K562 (cell line): ENCODE measurements at regions not wholly inside any gene's neighbourhood (a gene's known extent, or its start where the extent isn't known, plus 50 kb on each side); places are given as distances from the start of the nearest gene placed in this dataset.

Experiments
- ATAC-seq: fragments of 200-7000 bp; cut with Tn5 transposase; 3 replicates; pipeline ENCODE4 v1.9.1; 2020; ENCODE audit warnings: moderate library complexity
- BruUV-seq: library from RNA; stranded (reverse); fragments of 400-500 nt; replicated peaks from 2 replicates; lab custom pipeline; 2021; lab: Mats Ljungman, UMichigan
- CTCF ChIA-PET: fragments of 300-600 bp; formaldehyde crosslinking; extraction: SDS; loops from one replicate; lab custom pipeline; 2021; ENCODE audit warnings: low intra/inter-chr PET ratio; lab: Yijun Ruan, JAX
- POLR2A ChIA-PET: fragments of 300-600, 350-650 bp; sonication (Branson Sonifier 250); formaldehyde crosslinking; extraction: SDS; loops from one replicate; lab custom pipeline; 2021; ENCODE audit warnings: antibody characterized with exemption, inconsistent platforms; lab: Yijun Ruan, JAX
- DNase-seq, 4 experiments: peaks; one replicate each; pipeline versions ENCODE4 v3.0.0 to v3.0.0-alpha.2; 2011 to 2018; ENCODE audit warnings: low spot score in 3 of 4, mixed read lengths in 3 of 4; ENCODE audit errors: extremely low read depth in 1 of 4
- FAIRE-seq: peaks from 2 replicates; lab custom pipeline; 2011; peaks lifted over from hg19 to GRCh38; lab: Jason Lieb, UNC
- H2AFZ ChIP-seq: 2 replicates; pipeline ENCODE4 v1.6.0; 2011; ENCODE audit warnings: low read depth, low read length, control low read depth, inconsistent platforms
- H3K27ac ChIP-seq: fragments of 200-600 bp; 3 replicates; pipeline ENCODE4 v1.8.0; 2011; ENCODE audit warnings: low read depth, mild to moderate bottlenecking, control low read depth, inconsistent platforms, low read length, moderate library complexity, mixed read lengths; ENCODE audit errors: extremely low read depth
- H3K27me3 ChIP-seq, 2 experiments: fragments of 300-600 bp in 1 of 2; 2 replicates in 1 of 2; 3 replicates in 1 of 2; pipeline versions ENCODE4 v1.6.0 to v1.8.0; 2011; ENCODE audit warnings: inconsistent platforms in 2 of 2, low read length in 2 of 2, mild to moderate bottlenecking in 1 of 2, mixed read lengths in 1 of 2, moderate library complexity in 1 of 2; ENCODE audit not compliant: control insufficient read depth in 2 of 2, insufficient read depth in 2 of 2
- H3K36me3 ChIP-seq: fragments of 300-600 bp; 3 replicates; pipeline ENCODE4 v1.8.0; 2011; ENCODE audit warnings: mild to moderate bottlenecking, low read length, inconsistent platforms; ENCODE audit not compliant: control insufficient read depth, insufficient read depth
- H3K4me1 ChIP-seq, 2 experiments: fragments of 200-600 bp in 1 of 2; replicated peaks in 1 of 2; 2 replicates in 1 of 2; 3 replicates in 1 of 2; pipeline versions ENCODE4 v1.5.1 to v1.8.0; 2011; ENCODE audit warnings: inconsistent platforms in 2 of 2, low read length in 2 of 2, mild to moderate bottlenecking in 1 of 2, mixed read lengths in 1 of 2, moderate library complexity in 1 of 2; ENCODE audit not compliant: control insufficient read depth in 2 of 2, insufficient read depth in 2 of 2
- H3K4me2 ChIP-seq: 2 replicates; pipeline ENCODE4 v1.6.1; 2011; ENCODE audit warnings: low read length, control low read depth, inconsistent platforms, mixed read lengths; ENCODE audit not compliant: insufficient read depth
- H3K4me3 ChIP-seq: fragments of 200-600 bp; sonication (generic), shearing (Covaris generic); 2 replicates; pipeline ENCODE4 v1.5.1; 2016; ENCODE audit warnings: control low read depth, inconsistent platforms
- H3K79me2 ChIP-seq: fragments of 200-600 bp; 3 replicates; pipeline ENCODE4 v1.8.0; 2011; ENCODE audit warnings: low read length, inconsistent platforms; ENCODE audit not compliant: control insufficient read depth, insufficient read depth
- H3K9ac ChIP-seq, 2 experiments: 2 replicates each; pipeline versions ENCODE4 v1.6.0 to v1.6.1; 2011; ENCODE audit warnings: low read depth in 2 of 2, low read length in 2 of 2, control low read depth in 1 of 2, inconsistent platforms in 1 of 2, mild to moderate bottlenecking in 1 of 2, mixed read lengths in 1 of 2; ENCODE audit not compliant: insufficient read depth in 1 of 2
- H3K9me1 ChIP-seq: one replicate; pipeline ENCODE4 v1.6.0; 2011; ENCODE audit warnings: inconsistent platforms, mild to moderate bottlenecking, low read length, moderate library complexity; ENCODE audit not compliant: control insufficient read depth, insufficient read depth
- H3K9me3 ChIP-seq: replicated peaks from 2 replicates; pipeline ENCODE4 v1.5.1; 2011; ENCODE audit warnings: low read depth, low read length, inconsistent platforms; ENCODE audit not compliant: control insufficient read depth, insufficient read depth
- H4K20me1 ChIP-seq: replicated peaks from 2 replicates; pipeline ENCODE4 v1.6.1; 2011; ENCODE audit warnings: low read length, inconsistent platforms, mixed read lengths; ENCODE audit not compliant: control insufficient read depth, insufficient read depth
- FOXK2 ChIP-seq, 2 experiments: fragments of 450-650 bp; IDR thresholded peaks in 1 of 2; conservative IDR thresholded peaks in 1 of 2; 2 replicates each; pipeline ENCODE4 v1.6.1; 2016; ENCODE audit warnings: low read depth in 2 of 2, mild to moderate bottlenecking in 1 of 2
- KAT2B ChIP-seq: IDR thresholded peaks from one replicate; pipeline ENCODE4 v1.6.1; 2012; ENCODE audit warnings: low read depth, mild to moderate bottlenecking, control low read depth, inconsistent platforms, low read length, moderate library complexity
- KAT8 ChIP-seq: fragments of 450-650 bp; IDR thresholded peaks from 2 replicates; pipeline ENCODE4 v1.6.1; 2016; ENCODE audit warnings: low read depth, mild to moderate bottlenecking
- LARP7 ChIP-seq: fragments of 450-650 bp; IDR thresholded peaks from 2 replicates; pipeline ENCODE4 v1.6.1; 2016
- NFRKB ChIP-seq: fragments of 450-650 bp; IDR thresholded peaks from 2 replicates; pipeline ENCODE4 v1.6.1; 2016; ENCODE audit warnings: low read depth
- XRCC5 ChIP-seq: fragments of 200-400 bp; formaldehyde crosslinking; IDR thresholded peaks from 2 replicates; pipeline ENCODE4 v1.6.1; 2017; ENCODE audit warnings: low read depth, mild to moderate bottlenecking, low read length
- ZNF282 ChIP-seq: sonication (generic); formaldehyde crosslinking; IDR thresholded peaks from 2 replicates; pipeline ENCODE4 v1.8.1; 2023; ENCODE audit warnings: missing genetic modification reagents
- ZNF347 ChIP-seq: fragments of 450-650 bp; formaldehyde crosslinking; IDR thresholded peaks from 2 replicates; pipeline ENCODE4 v1.4.0; 2020; ENCODE audit warnings: low read depth, mild to moderate bottlenecking, moderate library complexity
- WGBS: fragments of 100-300 bp; shearing (Covaris generic); methylation state at CpG from one replicate; pipeline ENCODE4 v1.1.6; 2016; ENCODE audit warnings: low coverage, mixed read lengths; ENCODE audit not compliant: insufficient coverage; ENCODE audit errors: missing lambda C conversion rate; 5-methylcytosine and 5-hydroxymethylcytosine counted together
- in situ Hi-C: fragments of 300-500 bp; cut with MboI; formaldehyde crosslinking; loops from 4 replicates; pipeline ENCODE4 v1.15.0; 2018; ENCODE audit warnings: inconsistent platforms, mixed read lengths
- intact Hi-C: fragments of 100-400 bp; cut with micrococcal nuclease; formaldehyde crosslinking; loops from 2 replicates; pipeline ENCODE4 v1.14.2; 2022
- TF ChIP-seq, protein P1 (sequence below): sonication (generic); formaldehyde crosslinking; IDR thresholded peaks from 2 replicates; pipeline ENCODE4 v1.8.0; 2022; ENCODE audit warnings: mild to moderate bottlenecking, missing genetic modification reagents, borderline replicate concordance

DNA sequence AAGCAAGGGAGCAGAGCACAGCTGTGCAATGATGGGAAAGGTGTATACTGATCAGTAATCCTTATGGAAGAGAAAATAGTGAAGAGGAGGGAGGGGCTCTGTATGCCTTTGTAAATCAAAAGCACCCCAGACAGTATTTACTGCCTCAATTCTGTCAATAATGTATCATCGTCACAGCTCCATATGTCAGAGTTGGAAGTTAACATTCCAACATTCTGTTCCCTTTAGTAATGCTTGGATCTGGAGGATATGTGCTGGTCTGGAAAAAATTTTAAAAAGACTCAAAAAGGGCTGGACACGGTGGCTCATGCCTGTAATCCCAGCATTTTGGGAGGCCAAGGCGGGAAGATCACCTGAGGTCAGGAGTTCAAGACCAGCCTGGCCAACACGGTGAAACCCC, 310.4 kb downstream of the ACTL7B start:
- 7% methylated on average over 4 of the region's 4 CpGs for WGBS
- TF ChIP-seq ZNF347 (CRISPR knock-in tag), result no peak
- no peak for TF ChIP-seq KAT2B
- TF ChIP-seq KAT8, result no peak
- H3K27ac ChIP-seq, result no peak overlapping the region
- H3K79me2 ChIP-seq, result no peaks in the 10 kb centered on the region
- no TSS peak for BruUV-seq
- in situ Hi-C loops, result no loop called here
- H3K4me3 ChIP-seq, result no peak overlapping the region
- ChIA-PET POLR2A (no interaction called here), CTCF (no interaction called here)
- H3K36me3 ChIP-seq, result no peaks in the 10 kb centered on the region
- no peaks in the 10 kb centered on the region for H3K9me3 ChIP-seq
- no peak for FAIRE-seq
- H4K20me1 ChIP-seq, result no peaks in the 10 kb centered on the region
- no peak overlapping the region for H3K9ac ChIP-seq
- no peak for ATAC-seq
- intact Hi-C loops, result no loop called here
- no peak for DNase-seq
- peaks cover 0 to 12% of the 10 kb centered on the region in 2 experiments; a peak in 1 of 5 replicates for H3K27me3 ChIP-seq
- H3K4me2 ChIP-seq, result no peak overlapping the region
- no peaks in the 10 kb centered on the region for H3K4me1 ChIP-seq
- H2AFZ ChIP-seq, result no peak overlapping the region
- H3K9me1 ChIP-seq, result no peaks in the 10 kb centered on the region

- no peaks in the 10 kb centered on the region for H4K20me1 ChIP-seq
- no peaks in the 10 kb centered on the region for H3K4me1 ChIP-seq
- no peak overlapping the region for H2AFZ ChIP-seq
- H3K9me3 ChIP-seq, result no peaks in the 10 kb centered on the region
- in situ Hi-C loops, result no loop called here
- H3K4me3 ChIP-seq, result no peak overlapping the region
- no TSS peak for BruUV-seq
- no peaks in the 10 kb centered on the region for H3K9me1 ChIP-seq
- H3K27me3 ChIP-seq, result peaks cover 0 to 9% of the 10 kb centered on the region in 2 experiments; a peak in 1 of 5 replicates
- H3K4me2 ChIP-seq, result no peak overlapping the region
- H3K27ac ChIP-seq, result no peak overlapping the region
- no peak for ATAC-seq
- H3K79me2 ChIP-seq, result no peaks in the 10 kb centered on the region
- H3K9ac ChIP-seq, result no peak overlapping the region
- ChIA-PET CTCF (no interaction called here), POLR2A (no interaction called here)
- no peak for TF ChIP-seq LARP7
- no peak for TF ChIP-seq ZNF282 (CRISPR knock-in tag)
- TF ChIP-seq XRCC5, result no peak
- no peak for TF ChIP-seq NFRKB
- no peak for TF ChIP-seq FOXK2 (conservative IDR thresholded peaks at IDR 0.05 in 1 of 2, IDR thresholded peaks at IDR 0.05 in 1 of 2; ENCODE audit: low read depth in 2 of 2)
- TF ChIP-seq, protein P1, sequence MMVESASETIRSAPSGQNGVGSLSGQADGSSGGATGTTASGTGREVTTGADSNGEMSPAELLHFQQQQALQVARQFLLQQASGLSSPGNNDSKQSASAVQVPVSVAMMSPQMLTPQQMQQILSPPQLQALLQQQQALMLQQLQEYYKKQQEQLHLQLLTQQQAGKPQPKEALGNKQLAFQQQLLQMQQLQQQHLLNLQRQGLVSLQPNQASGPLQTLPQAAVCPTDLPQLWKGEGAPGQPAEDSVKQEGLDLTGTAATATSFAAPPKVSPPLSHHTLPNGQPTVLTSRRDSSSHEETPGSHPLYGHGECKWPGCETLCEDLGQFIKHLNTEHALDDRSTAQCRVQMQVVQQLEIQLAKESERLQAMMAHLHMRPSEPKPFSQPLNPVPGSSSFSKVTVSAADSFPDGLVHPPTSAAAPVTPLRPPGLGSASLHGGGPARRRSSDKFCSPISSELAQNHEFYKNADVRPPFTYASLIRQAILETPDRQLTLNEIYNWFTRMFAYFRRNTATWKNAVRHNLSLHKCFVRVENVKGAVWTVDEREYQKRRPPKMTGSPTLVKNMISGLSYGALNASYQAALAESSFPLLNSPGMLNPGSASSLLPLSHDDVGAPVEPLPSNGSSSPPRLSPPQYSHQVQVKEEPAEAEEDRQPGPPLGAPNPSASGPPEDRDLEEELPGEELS (CRISPR knock-in tag), result no peak
- 0% methylated on average over 2 of the region's 2 CpGs for WGBS
- DNase-seq, result no peak
- intact Hi-C loops, result no loop called here
- no peak for FAIRE-seq
- no peaks in the 10 kb centered on the region for H3K36me3 ChIP-seq
Observed at GRCh38 chr9:108544866-108545265, 310.9 kb downstream of the ACTL7B start.
